ENCODE measurements at regions not wholly inside any gene's neighbourhood (a gene's known extent, or its start where the extent isn't known, plus 50 kb on each side); places are given as distances from the start of the nearest gene placed in this dataset.

DNA sequence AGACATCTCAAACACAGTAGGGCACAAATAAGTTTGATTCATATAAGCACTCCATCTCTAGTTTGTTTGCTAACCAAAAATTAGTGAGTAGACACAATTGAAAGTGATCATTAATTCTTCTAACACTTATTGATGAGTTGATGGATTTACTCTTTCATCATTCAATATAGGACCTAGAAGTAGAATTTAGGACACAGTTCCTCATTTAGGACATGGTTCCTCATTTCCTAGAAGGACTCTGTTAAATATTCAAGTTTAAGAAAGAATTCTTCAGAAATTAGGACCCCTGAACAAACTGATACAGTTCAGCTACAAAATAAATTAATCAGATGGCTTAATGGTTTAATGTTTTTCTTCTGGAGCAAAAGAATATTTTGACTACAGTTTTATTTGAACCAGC lies 143.5 kb upstream of the PRR16 start:
- TF ChIP-seq CTCF (IDR thresholded peaks at IDR 0.05) = no peak
- TF ChIP-seq POLR2AphosphoS5 (IDR thresholded peaks at IDR 0.05) = no peak
- no peak for TF ChIP-seq EP300 (IDR thresholded peaks at IDR 0.05)
- no peak for TF ChIP-seq POLR2A (IDR thresholded peaks at IDR 0.05)
